K562 (cell line): ENCODE measurements at regions not wholly inside any gene's neighbourhood (a gene's known extent, or its start where the extent isn't known, plus 50 kb on each side); places are given as distances from the start of the nearest gene placed in this dataset.

Experiments
- ATAC-seq: fragments of 200-7000 bp; cut with Tn5 transposase; 3 replicates; pipeline ENCODE4 v1.9.1; 2020; ENCODE audit warnings: moderate library complexity
- BruUV-seq: library from RNA; stranded (reverse); fragments of 400-500 nt; replicated peaks from 2 replicates; lab custom pipeline; 2021; lab: Mats Ljungman, UMichigan
- CTCF ChIA-PET: fragments of 300-600 bp; formaldehyde crosslinking; extraction: SDS; loops from one replicate; lab custom pipeline; 2021; ENCODE audit warnings: low intra/inter-chr PET ratio; lab: Yijun Ruan, JAX
- POLR2A ChIA-PET: fragments of 300-600, 350-650 bp; sonication (Branson Sonifier 250); formaldehyde crosslinking; extraction: SDS; loops from one replicate; lab custom pipeline; 2021; ENCODE audit warnings: antibody characterized with exemption, inconsistent platforms; lab: Yijun Ruan, JAX
- DNase-seq, 4 experiments: peaks; one replicate each; pipeline versions ENCODE4 v3.0.0 to v3.0.0-alpha.2; 2011 to 2018; ENCODE audit warnings: low spot score in 3 of 4, mixed read lengths in 3 of 4; ENCODE audit errors: extremely low read depth in 1 of 4
- FAIRE-seq: peaks from 2 replicates; lab custom pipeline; 2011; peaks lifted over from hg19 to GRCh38; lab: Jason Lieb, UNC
- H2AFZ ChIP-seq: 2 replicates; pipeline ENCODE4 v1.6.0; 2011; ENCODE audit warnings: low read depth, low read length, control low read depth, inconsistent platforms
- H3K27ac ChIP-seq: fragments of 200-600 bp; 3 replicates; pipeline ENCODE4 v1.8.0; 2011; ENCODE audit warnings: low read depth, mild to moderate bottlenecking, control low read depth, inconsistent platforms, low read length, moderate library complexity, mixed read lengths; ENCODE audit errors: extremely low read depth
- H3K27me3 ChIP-seq, 2 experiments: fragments of 300-600 bp in 1 of 2; 2 replicates in 1 of 2; 3 replicates in 1 of 2; pipeline versions ENCODE4 v1.6.0 to v1.8.0; 2011; ENCODE audit warnings: inconsistent platforms in 2 of 2, low read length in 2 of 2, mild to moderate bottlenecking in 1 of 2, mixed read lengths in 1 of 2, moderate library complexity in 1 of 2; ENCODE audit not compliant: control insufficient read depth in 2 of 2, insufficient read depth in 2 of 2
- H3K36me3 ChIP-seq: fragments of 300-600 bp; 3 replicates; pipeline ENCODE4 v1.8.0; 2011; ENCODE audit warnings: mild to moderate bottlenecking, low read length, inconsistent platforms; ENCODE audit not compliant: control insufficient read depth, insufficient read depth
- H3K4me1 ChIP-seq, 2 experiments: fragments of 200-600 bp in 1 of 2; replicated peaks in 1 of 2; 2 replicates in 1 of 2; 3 replicates in 1 of 2; pipeline versions ENCODE4 v1.5.1 to v1.8.0; 2011; ENCODE audit warnings: inconsistent platforms in 2 of 2, low read length in 2 of 2, mild to moderate bottlenecking in 1 of 2, mixed read lengths in 1 of 2, moderate library complexity in 1 of 2; ENCODE audit not compliant: control insufficient read depth in 2 of 2, insufficient read depth in 2 of 2
- H3K4me2 ChIP-seq: 2 replicates; pipeline ENCODE4 v1.6.1; 2011; ENCODE audit warnings: low read length, control low read depth, inconsistent platforms, mixed read lengths; ENCODE audit not compliant: insufficient read depth
- H3K4me3 ChIP-seq: fragments of 200-600 bp; sonication (generic), shearing (Covaris generic); 2 replicates; pipeline ENCODE4 v1.5.1; 2016; ENCODE audit warnings: control low read depth, inconsistent platforms
- H3K79me2 ChIP-seq: fragments of 200-600 bp; 3 replicates; pipeline ENCODE4 v1.8.0; 2011; ENCODE audit warnings: low read length, inconsistent platforms; ENCODE audit not compliant: control insufficient read depth, insufficient read depth
- H3K9ac ChIP-seq, 2 experiments: 2 replicates each; pipeline versions ENCODE4 v1.6.0 to v1.6.1; 2011; ENCODE audit warnings: low read depth in 2 of 2, low read length in 2 of 2, control low read depth in 1 of 2, inconsistent platforms in 1 of 2, mild to moderate bottlenecking in 1 of 2, mixed read lengths in 1 of 2; ENCODE audit not compliant: insufficient read depth in 1 of 2
- H3K9me1 ChIP-seq: one replicate; pipeline ENCODE4 v1.6.0; 2011; ENCODE audit warnings: inconsistent platforms, mild to moderate bottlenecking, low read length, moderate library complexity; ENCODE audit not compliant: control insufficient read depth, insufficient read depth
- H3K9me3 ChIP-seq: replicated peaks from 2 replicates; pipeline ENCODE4 v1.5.1; 2011; ENCODE audit warnings: low read depth, low read length, inconsistent platforms; ENCODE audit not compliant: control insufficient read depth, insufficient read depth
- H4K20me1 ChIP-seq: replicated peaks from 2 replicates; pipeline ENCODE4 v1.6.1; 2011; ENCODE audit warnings: low read length, inconsistent platforms, mixed read lengths; ENCODE audit not compliant: control insufficient read depth, insufficient read depth
- BMI1 ChIP-seq: fragments of 150-350 bp; IDR thresholded peaks from 2 replicates; pipeline ENCODE4 v1.6.1; 2014; ENCODE audit warnings: low read length
- DACH1 ChIP-seq: fragments of 450-650 bp; IDR thresholded peaks from 2 replicates; pipeline ENCODE4 v1.6.1; 2018; ENCODE audit not compliant: partially characterized antibody
- GATAD2B ChIP-seq: fragments of 450-650 bp; IDR thresholded peaks from 2 replicates; pipeline ENCODE4 v1.6.1; 2017; ENCODE audit warnings: mild to moderate bottlenecking, borderline replicate concordance
- HDAC3 ChIP-seq: fragments of 450-650 bp; IDR thresholded peaks from 2 replicates; pipeline ENCODE4 v1.6.1; 2018; ENCODE audit warnings: borderline replicate concordance, mild to moderate bottlenecking, moderate library complexity; ENCODE audit not compliant: partially characterized antibody
- MYNN ChIP-seq, 2 experiments: sonication (generic); formaldehyde crosslinking in 1 of 2; IDR thresholded peaks; 2 replicates each; pipeline versions ENCODE4 v1.5.0 to v1.6.1; 2016 to 2020; ENCODE audit warnings: antibody characterized with exemption in 1 of 2, missing genetic modification reagents in 1 of 2
- POLR3A ChIP-seq: IDR thresholded peaks from 2 replicates; pipeline ENCODE4 v1.6.1; 2011; ENCODE audit warnings: borderline replicate concordance, mild to moderate bottlenecking, moderate library complexity; ENCODE audit not compliant: insufficient read length, insufficient read depth; ENCODE audit errors: extremely low read depth
- RFX5 ChIP-seq: IDR thresholded peaks from 2 replicates; pipeline ENCODE4 v1.6.1; 2011; ENCODE audit warnings: low read depth, mild to moderate bottlenecking, improper control_type of control experiment, low read length
- ZNF197 ChIP-seq: fragments of 200-800 bp; sonication (Bioruptor generic); IDR thresholded peaks from 2 replicates; pipeline ENCODE4 v1.6.1; 2016; ENCODE audit warnings: low read depth, missing genetic modification characterization, missing compliant biosample characterization
- WGBS: fragments of 100-300 bp; shearing (Covaris generic); methylation state at CpG from one replicate; pipeline ENCODE4 v1.1.6; 2016; ENCODE audit warnings: low coverage, mixed read lengths; ENCODE audit not compliant: insufficient coverage; ENCODE audit errors: missing lambda C conversion rate; 5-methylcytosine and 5-hydroxymethylcytosine counted together
- in situ Hi-C: fragments of 300-500 bp; cut with MboI; formaldehyde crosslinking; loops from 4 replicates; pipeline ENCODE4 v1.15.0; 2018; ENCODE audit warnings: inconsistent platforms, mixed read lengths
- intact Hi-C: fragments of 100-400 bp; cut with micrococcal nuclease; formaldehyde crosslinking; loops from 2 replicates; pipeline ENCODE4 v1.14.2; 2022
- TF ChIP-seq, protein P1 (sequence below): fragments of 250-450 bp; sonication (Bioruptor Pico); IDR thresholded peaks from 2 replicates; pipeline ENCODE4 v1.5.0; 2020; ENCODE audit warnings: mild to moderate bottlenecking, borderline replicate concordance

DNA sequence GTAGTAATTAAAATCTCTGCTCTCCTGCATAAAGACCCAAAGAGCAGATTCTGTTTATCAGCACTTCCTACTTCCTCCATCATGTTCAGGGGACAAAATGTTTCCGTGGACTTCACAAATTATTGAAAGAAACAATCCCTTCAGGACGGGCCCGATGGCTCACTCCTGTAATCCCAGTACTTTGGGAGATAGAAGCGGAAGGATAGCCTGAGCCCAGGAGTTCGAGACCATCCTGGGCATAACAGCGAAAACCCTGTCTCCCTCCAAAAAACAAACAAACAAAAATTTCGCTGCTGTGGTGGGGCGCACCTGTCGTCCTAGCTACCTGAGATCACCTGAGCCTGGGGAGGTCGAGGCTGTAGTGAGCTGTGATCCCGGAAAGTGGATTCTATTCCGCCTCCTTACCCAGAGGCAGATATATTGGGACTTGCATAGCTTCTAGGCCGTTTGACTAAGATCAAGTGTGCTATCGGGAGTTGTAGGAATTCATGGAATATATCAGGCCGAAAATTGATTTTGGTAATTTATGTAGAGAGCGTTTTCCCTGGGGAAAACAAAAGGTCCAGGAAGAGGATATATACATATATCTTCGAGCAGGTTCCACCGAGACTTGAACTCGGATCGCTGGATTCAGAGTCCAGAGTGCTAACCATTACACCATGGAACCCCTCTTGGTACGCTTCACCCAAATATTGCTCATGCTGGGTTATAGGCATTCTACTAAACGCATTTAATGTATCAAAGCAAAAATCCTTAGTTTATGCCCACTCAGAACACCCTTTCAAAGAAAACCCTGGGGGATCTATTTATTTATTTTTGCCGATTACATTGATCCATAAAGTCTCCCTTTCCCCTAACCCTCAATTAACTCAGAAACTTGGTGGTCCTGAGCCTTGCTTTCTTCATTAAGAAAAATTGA lies 74.5 kb upstream of the ZNF184 start (continued):
- TF ChIP-seq ZNF197: no peak
- peak; percentile 67; the same call in 1 of the 2 replicates for TF ChIP-seq RFX5
- no peak for TF ChIP-seq HDAC3
- no peak for TF ChIP-seq MYNN (IDR thresholded peaks at IDR 0.05)
- no peak for TF ChIP-seq MYNN (CRISPR knock-in tag; IDR thresholded peaks at IDR 0.05)
- TF ChIP-seq, all 486 proteins: peak for 100

DNA sequence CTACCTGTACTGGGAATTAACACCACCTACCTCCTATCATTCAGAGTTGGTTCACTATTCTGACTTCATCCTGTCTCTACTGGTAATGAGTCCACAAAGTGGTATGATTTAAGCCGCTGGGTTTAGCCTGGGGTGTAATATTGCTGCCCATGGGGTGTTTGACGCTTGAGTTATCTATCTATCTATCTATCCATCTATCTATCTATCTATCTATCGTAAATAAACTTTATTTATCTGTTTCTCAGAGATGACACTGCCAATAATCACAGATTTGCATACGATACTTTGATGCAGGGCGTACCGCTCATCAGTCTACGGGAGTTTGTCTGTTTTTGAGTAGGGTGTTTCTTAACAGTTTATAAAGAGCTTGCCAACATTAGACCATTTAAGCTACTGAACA lies 73.6 kb upstream of the ZNF184 start:
- H3K9ac ChIP-seq: peak overlapping the region in 1 of 2 experiments; percentile 37; a peak in 1 of 4 replicates
- no peaks in the 10 kb centered on the region for H3K27me3 ChIP-seq
- peak overlapping the region; percentile 18 for H2AFZ ChIP-seq
- no peaks in the 10 kb centered on the region for H3K79me2 ChIP-seq
- no peak for DNase-seq
- WGBS: 69% methylated on average over 7 of the region's 7 CpGs
- peak overlapping the region; percentile 50; the same call in 1 of the 2 replicates for H3K4me3 ChIP-seq
- no peak for FAIRE-seq
- no peak overlapping the region for H3K27ac ChIP-seq
- no peaks in the 10 kb centered on the region for H3K36me3 ChIP-seq
- ATAC-seq: no peak
- peak overlapping the region; percentile 90 for H3K4me2 ChIP-seq
- no peaks in the 10 kb centered on the region for H3K9me3 ChIP-seq
- in situ Hi-C loops: no loop called here
- ChIA-PET CTCF (no interaction called here), POLR2A (no interaction called here)
- intact Hi-C loops: loop anchor here (2.0 to 5.0 kb wide), 6 partner anchors 56 to 249 kb away; no protein-coding TSS in a partner anchor
- H3K4me1 ChIP-seq: peaks cover 4 to 25% of the 10 kb centered on the region in 2 experiments; a peak in 4 of 5 replicates
- no peaks in the 10 kb centered on the region for H3K9me1 ChIP-seq
- BruUV-seq: no TSS peak
- no peaks in the 10 kb centered on the region for H4K20me1 ChIP-seq
- TF ChIP-seq, protein P1, sequence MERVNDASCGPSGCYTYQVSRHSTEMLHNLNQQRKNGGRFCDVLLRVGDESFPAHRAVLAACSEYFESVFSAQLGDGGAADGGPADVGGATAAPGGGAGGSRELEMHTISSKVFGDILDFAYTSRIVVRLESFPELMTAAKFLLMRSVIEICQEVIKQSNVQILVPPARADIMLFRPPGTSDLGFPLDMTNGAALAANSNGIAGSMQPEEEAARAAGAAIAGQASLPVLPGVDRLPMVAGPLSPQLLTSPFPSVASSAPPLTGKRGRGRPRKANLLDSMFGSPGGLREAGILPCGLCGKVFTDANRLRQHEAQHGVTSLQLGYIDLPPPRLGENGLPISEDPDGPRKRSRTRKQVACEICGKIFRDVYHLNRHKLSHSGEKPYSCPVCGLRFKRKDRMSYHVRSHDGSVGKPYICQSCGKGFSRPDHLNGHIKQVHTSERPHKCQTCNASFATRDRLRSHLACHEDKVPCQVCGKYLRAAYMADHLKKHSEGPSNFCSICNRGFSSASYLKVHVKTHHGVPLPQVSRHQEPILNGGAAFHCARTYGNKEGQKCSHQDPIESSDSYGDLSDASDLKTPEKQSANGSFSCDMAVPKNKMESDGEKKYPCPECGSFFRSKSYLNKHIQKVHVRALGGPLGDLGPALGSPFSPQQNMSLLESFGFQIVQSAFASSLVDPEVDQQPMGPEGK (CRISPR knock-in tag): no peak
- no peak for TF ChIP-seq BMI1
- peak; percentile 9 for TF ChIP-seq POLR3A
- TF ChIP-seq DACH1: peak; percentile 97
- TF ChIP-seq GATAD2B: 0 out of 2 replicates have a peak, but pooled peaks have one; percentile 47
- TF ChIP-seq, all 486 proteins: peak for 3
